HG03280 (cell line): ENCODE measurements at regions not wholly inside any gene's neighbourhood (a gene's known extent, or its start where the extent isn't known, plus 50 kb on each side); places are given as distances from the start of the nearest gene placed in this dataset.
"Not testable (repeated sequence)": the region's sequence is repeated elsewhere in the genome, so short reads cannot be mapped to it uniquely, and the experiment has no call there.

ENCODE experiments used
- ATAC-seq: cut with Tn5 transposase; IDR thresholded peaks from one replicate; pipeline ENCODE4 v1.9.1; 2021; ENCODE audit warnings: mild to moderate bottlenecking, moderate library complexity; ENCODE audit not compliant: unreplicated experiment

DNA sequence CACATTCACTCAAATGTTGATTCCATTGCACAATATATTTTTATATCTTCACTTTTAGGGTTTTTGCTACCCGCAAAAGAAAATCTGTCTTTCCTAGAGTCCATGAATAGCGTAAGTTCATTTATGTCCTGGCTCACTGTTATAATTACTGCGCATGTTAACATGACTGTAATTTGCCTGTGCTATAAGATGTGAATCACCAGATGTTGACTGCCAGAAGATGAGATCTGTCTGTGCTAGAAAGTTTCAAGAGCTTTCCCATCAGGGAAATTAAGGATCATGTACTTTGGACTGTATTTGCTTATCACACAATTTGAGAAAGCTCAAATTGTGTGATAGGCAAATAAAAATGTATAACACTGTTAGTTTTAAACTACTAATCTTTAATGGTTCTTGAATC is 322.5 kb downstream of the CHL1 start:
- ATAC-seq: no peak

DNA sequence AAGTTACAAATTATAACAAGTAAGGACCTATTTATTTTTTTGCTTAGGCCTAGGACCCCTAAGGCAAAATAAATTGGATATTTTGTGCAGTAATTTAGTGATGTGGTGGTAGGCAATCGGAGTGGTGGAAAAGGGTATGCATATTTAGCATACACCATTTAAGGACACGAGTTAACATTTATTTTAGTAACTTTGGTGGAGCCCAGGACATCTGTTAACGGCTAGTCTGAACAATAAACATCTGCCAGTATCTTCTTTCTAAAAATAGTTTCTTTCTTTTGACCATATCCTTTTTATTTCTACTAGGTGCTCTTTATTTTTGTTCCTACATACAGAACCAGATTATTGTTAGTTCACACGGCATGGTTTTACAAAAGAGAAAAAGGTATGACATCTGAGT is 326.3 kb downstream of the CHL1 start:
- ATAC-seq: no peak

DNA sequence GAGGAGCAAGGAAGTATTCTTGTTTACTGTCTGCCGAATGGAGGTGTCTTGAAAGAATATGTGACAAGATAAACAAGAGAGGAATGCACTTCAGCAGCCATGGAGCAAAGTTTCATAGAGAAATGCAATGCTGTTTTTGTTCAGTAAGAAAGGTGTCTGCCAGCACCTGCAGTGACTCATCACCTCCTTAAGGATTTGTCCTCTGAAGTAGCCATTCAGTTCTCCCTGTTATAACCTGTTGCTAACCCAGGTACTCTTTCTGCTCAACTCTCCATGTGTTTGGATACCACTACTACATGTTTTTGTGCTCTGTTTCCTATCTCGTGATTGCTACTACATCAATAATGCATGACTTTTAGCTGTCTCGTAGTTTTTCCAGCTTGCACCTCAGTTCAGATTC is 328.9 kb downstream of the CHL1 start:
- ATAC-seq: no peak

DNA sequence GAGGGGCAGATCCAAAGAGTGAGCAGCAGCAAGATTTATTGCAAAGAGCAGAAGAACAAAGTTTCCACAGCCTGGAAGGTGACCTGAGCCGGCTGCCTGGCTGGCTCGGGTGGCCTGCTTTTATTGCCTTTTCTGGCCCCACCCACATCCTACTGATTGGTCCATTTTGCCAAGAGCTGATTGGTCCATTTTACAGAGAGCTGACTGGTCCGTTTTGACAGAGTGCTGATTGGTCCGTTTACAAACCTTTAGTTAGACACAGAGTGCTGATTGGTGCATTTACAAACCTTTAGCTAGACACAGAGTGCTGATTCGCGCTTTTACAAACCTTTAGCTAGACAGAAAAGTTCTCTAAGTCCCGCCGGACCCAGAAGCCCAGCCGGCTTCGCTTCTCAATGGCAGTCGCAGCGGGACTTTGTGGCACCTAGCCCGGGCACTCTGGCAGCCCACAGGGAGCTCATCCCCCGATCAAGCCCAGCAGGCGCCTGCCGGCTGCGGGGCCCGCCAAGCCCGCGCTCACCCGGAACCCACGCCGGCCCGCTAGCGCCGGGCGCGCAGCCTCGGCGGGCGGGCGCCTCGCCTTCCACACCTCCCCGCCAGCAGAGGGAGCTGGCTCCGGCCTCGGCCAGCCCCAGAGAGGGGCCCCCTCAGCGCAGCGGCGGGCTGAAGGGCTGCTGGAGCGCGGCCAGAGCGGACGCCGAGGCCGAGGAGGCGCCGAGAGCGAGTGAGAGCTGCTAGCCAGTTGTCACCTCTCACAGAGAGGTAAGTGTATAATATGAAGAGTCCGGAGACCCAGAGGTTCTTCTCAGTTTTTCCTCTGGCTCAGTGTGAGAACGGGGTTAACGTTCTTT is 339.2 kb downstream of the CHL1 start:
- ATAC-seq: peak; percentile 97

DNA sequence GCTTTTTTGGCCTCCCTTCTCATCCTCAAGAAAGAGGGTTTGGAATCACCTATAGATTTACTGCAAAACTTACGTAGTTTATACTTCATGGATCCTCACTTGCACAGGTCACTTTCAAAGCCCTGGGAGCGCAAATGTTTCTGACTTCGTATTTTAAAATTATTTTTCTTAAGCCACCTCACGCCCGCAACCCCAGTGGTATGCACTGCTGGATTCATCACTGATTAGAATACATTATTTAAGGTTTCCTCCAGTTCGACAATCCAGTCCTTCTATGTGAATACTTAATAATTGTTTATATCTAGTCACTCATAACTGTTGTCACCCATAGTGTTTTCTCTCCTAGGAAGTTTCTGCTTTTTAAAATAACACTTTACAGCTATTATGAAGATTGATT is 339.9 kb downstream of the CHL1 start:
- peak; percentile 26 for ATAC-seq

DNA sequence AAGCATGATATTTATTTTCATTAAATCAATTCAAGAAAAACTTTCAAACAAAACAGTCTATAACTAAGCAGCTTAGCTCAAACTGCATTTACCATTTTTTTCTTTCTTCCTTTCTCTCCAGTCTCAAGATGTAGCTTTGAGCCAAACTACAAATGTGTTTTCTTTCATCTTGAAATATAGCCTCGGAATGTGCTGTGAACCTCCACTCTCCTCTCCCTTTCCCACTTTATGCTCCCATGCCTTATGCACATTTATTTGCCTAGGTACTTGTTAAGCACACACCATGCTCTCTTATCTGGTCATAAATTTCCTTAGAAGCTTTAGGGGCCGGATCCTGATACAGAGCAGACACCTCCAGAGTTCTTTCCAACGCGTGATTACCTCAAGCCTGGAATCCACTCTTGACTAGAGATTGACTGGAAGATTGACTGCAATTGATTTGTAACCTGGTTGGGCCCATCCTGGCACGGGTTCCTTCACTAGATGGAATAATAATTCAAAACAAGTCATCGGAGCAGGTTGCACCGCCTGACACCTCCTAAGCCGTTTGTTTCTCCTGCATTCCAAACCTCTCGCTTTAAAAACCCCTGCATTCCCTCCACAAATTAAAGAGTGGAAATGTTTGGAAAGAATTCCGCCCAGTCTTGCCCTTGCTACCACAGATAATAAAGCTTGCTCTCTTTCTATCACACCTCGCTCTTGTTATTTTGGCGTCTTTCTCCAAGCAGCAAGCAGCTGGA is 344.7 kb downstream of the CHL1 start:
- ATAC-seq: no peak

DNA sequence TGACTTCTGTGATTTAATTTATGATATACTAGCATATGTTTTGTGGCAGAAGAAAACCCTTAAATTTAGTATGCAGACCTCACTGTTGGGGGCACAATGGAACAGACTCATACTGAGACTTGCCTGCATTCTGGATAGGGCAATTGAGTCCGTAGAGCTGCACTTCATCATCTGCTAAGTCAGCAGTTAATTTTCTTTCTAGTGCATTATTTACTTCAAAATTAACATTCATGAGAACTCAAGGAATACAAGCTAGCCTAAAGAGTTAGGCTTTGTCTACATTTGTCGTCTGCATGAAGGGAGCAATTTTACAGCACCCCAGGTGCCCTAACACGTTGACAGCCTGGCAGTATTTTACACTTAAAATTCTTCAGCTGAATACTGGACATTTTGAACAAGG is 345.5 kb downstream of the CHL1 start:
- no peak for ATAC-seq

DNA sequence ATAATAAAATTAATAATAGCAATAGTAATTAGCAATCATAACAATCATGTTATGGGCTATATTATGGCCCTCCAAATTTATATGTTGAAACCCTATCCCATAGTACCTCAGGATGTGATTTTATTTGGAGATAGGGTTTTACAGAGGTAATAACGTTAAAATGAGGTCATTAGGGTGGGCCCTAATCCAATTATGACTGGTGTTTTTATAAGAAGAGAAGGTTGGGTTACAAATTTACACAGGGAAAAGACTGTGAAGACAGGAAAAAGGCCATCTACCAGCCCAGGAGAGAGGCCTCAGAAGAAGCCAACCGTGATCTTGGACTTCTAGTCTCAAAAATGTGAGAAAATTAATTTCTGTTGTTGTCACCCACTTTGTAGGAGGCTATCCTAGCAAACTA is 353.1 kb downstream of the CHL1 start:
- ATAC-seq: no peak

DNA sequence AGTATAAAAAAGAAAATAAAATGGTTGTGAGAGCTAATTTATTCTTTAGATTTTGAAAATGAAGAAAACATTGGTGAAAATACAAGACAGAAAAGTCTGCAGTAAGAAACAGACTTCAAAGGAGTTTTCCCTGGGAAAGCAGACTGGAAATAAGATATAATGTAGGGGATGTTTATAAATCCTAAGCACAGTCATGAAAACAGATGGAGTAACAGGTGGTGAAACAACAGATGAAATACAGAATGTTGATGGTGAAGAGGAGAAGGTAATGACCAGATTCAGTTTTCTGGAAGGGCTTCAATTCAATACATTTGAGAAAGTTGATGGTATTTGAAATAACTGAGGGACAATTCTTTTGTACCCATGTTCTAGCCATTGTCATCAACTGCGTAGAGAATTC is 353.9 kb downstream of the CHL1 start:
- ATAC-seq: no peak

DNA sequence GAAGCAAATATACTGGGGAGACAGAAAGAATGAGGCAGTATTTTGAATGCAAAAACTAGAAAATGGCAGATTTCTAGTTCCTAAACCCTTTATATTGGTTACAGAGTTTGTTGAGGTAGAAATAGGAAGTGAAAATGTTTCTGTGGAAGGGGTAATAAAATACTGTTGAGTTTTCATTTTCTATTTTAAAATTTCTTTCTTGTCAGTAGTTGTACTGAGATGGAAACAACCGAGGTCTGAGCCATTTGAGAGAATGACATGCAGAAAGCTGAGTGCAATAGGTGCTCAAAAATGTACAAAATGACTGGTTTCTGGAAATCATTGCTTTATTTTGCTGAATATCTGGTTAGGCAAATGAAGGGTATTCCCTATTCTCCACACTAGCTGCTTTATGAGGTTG is 361.4 kb downstream of the CHL1 start:
- ATAC-seq: peak; percentile 95

DNA sequence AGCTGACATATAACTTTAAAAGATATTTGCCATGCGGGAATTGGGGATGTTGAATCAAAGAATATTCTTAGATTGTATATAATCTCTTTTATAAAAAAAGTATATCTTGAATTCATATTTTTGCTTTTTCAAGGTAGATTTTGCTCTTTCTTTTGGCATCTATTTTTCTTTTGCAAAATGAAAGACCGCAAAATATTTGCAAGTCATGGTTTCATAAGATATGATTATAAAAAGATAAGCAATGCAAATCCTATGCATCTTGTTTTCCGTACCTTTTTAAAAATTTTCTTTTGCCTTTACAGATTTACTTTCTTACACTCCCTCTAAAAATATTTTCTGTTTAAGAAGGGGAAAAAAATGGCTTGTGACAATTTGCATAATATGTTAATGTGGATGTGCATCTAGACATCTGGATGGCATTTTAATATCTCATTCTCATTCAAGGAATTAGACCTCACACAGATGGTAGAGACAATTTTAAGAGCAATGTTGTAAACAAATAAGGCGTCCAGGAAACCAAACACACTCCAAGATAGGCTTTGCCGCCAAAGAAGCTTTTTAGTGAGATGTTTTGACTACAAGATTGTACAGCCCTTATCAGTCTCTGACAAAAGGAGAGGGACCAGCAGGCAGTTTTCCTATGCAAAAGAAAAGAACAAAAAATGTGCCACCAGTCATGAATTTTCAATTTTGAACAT is 371.1 kb downstream of the CHL1 start:
- ATAC-seq: no peak

DNA sequence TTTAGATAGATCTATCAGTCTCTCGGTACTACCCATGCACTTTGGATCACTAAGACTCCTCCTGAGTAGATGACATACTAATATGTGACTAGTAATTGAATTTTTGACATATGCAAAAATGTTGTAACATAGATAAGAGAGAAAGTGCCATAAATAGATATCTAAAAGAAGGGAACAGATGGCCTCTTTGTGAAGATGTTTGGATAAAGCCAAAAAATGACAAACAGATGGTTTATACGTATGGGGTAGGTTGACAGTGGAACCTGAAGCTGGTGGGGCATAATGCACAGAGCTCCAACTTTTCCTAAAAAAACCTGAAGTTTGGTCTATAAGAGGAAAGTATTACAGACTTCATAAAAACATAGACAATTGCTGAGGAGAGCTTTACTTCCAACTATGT is 383.0 kb downstream of the CHL1 start:
- ATAC-seq: not testable (repeated sequence)

DNA sequence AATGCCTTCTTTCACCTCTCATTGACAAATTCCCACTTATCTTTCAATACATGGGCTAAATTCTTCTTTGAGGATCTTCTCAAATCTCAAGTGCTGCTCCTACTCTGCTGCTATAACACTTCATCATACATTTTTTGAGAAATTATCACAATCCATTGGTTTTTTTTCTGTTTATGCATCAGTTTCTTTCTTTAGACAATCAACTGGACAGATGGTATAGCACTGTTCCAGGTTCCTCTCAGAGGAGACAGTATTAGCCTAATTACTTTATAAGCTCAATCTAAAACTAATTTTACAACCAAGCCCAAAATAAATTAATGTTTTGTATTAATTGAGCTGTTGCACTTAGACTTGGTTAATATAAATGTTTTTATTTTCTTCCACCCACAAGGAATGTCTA is 392.5 kb downstream of the CHL1 start:
- not testable (repeated sequence) for ATAC-seq

DNA sequence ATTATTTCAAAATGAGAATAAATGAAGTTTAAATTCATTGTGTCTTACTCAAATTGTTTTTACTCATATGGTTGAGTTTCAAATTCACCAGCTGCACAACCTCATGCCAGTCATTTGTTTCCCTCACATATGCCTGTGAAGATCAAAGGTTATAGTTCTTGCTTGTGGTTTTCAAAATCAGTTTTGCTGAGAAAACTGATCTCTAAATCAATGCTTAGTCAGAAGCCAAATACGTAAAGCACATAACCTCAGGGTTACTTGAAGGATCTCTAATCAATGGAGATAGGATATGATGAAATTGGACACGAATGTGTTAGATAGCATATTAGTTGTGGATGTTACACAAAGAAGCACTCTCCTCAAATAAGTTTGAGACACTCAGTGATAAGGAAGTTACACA is 400.7 kb downstream of the CHL1 start:
- ATAC-seq: not testable (repeated sequence)

DNA sequence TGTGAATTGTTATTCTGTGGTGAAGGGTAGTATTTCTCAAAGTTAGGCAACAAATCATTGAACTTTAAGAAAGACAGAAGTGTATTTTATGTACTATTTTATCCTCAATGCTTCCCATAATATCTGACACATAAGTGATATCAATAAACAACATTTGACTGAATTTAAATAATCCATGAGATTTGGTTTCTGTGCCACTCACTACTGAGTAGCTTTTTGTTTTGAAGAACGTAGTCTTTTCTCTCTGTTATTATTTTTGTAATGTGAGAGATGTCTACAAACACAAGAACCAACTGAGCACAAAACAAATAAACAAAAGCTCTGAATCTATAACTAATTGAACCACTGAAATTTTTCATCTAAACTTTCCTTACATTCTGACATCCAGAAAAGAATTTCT is 401.2 kb downstream of the CHL1 start:
- ATAC-seq: not testable (repeated sequence)

DNA sequence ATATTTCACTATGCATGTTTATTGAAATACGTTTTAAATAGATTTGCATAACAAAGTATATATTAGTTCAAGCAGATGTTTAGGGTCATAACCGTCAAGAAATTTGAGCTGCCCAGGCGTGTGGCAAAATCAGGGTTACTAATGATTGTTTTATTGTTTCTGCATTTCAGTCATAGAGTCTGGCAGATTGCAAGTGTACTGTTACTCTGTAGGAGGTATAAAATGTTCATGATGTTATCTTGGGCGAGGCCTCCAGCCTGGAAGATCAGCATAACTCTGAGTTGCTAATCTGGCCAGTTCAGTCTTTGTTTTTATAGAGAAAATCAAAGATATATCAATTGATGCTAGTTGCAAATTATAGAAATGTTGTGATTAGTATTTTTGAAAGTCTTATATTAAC is 410.9 kb downstream of the CHL1 start:
- ATAC-seq: not testable (repeated sequence)

DNA sequence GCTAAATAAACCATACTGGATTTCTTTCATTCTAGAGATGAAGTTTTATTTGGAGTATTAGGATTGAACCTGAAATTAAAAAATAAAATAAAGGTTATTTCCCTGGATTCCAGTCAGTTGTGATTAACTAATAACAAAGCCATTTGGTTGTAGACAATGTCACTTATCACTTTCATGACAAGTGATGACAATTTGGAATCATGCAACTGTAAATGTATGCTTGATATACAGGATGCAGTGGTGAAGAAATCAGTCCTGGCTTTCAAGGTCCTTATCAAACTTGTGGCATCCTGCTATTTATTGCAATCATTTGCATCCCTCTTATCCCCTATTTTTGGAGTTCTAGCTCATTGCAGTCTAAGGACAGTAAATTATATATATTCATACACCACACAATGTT is 425.2 kb downstream of the CHL1 start:
- no peak for ATAC-seq

DNA sequence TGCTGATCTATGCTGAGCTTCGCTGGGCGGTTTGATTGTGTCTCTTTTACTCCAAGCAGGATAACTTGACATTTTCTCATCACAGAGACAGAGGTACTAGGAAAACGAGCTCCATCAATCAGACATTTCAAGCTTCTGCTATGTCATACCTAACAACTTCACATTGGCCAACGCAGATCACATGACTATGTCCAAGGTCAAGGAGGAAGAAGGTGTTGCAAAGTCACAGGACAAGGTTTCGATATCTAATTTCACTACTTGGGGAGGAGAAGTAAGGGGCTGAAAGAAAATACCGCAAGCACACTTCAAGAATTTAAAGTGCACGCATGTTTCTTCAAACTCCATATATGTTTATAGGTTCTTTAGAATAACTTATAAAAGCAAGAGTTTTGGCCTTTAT is 425.8 kb downstream of the CHL1 start:
- no peak for ATAC-seq

DNA sequence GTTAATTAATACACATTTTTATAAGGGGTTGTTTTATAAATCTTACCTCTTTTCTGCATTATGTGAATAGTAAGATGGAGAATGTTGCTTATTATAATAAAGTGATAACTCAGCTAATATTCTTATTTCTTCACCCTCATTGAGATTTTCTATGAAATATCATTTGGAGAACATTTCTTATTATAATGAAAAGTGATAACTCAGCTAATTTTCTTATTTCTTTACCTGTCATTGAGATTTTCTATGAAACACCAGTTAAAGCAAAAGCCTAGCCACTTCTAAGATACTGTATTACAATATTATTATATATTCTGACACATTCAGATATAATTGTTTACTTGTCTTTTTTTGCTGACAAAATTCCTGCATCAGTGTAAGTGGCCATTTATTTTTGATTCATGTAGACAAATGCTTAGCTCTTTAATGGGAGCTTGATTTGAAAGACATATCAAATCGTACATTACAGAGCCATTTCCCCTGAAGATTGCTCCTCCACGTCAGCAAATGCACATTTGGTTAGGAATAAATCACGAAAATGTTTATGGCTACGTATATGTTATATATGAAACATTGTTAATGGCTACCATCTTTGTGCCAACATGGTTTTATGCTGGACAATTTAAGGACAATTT is 427.5 kb downstream of the CHL1 start:
- no peak for ATAC-seq

DNA sequence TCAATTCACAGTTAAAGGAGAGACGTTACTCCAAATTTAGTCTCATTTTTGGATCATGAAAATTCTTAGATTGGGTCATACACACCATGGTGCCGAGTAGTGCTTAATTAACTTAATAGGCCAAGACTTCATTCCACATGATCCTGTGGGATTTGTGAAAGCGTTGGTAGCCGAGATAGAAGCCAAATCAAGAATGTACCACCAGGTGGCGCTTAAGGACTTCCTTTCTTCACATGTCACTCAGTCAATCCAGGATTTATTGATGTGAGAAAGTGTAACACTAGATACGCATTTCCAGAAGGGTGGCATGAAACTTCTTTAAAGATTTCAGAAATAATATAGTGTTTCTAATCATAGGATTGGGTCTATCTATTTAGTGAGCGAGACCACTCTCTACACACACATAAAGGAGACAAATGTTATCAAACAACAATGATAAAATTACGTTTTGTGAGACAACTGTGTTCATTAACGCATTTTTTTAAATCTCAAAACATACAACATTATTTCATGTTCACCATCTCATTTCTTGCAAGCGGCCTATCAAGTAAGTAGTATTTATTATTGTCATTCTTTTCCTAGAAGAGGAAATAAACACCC is 436.1 kb downstream of the CHL1 start:
- ATAC-seq: peak; percentile 68

DNA sequence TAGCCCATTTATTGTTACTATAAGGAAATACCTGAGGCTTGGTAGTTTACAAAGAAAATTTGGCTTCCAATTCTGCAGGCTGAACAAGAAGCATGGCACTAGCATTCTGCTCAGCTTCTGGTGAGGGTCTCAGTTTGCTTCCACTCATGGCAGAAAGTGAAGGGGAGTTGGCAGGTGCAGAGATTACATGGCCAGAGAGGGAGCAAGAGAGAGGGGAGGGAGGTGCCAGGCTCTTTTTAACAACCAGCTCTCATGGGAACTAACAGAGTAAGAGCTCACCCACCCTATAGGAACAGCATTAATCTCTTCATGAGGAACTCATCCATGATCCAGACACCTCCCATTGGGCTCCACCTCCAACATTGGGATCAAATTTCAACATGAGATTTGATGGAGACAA is 437.9 kb downstream of the CHL1 start:
- no peak for ATAC-seq
